OCI-LY3 (cell line): ENCODE measurements at regions not wholly inside any gene's neighbourhood (a gene's known extent, or its start where the extent isn't known, plus 50 kb on each side); places are given as distances from the start of the nearest gene placed in this dataset.

Experiments
- H2AFZ ChIP-seq: fragments of 200-600, 300-600 bp; shearing (Covaris generic); 2 replicates; pipeline ENCODE4 v1.6.0; 2014; ENCODE audit warnings: antibody characterized with exemption, low read depth, low read length
- H3K27ac ChIP-seq: fragments of 200-600, 300-600 bp; sonication (generic); 2 replicates; pipeline ENCODE4 v1.5.1; 2014; ENCODE audit warnings: mild to moderate bottlenecking, low read length, moderate library complexity, mixed read lengths
- H3K27me3 ChIP-seq: fragments of 200-600, 300-600 bp; sonication (generic); 2 replicates; pipeline ENCODE4 v1.6.1; 2014; ENCODE audit warnings: low read depth, low read length, mixed read lengths
- H3K36me3 ChIP-seq: fragments of 200-600, 300-600 bp; sonication (generic); replicated peaks from 2 replicates; pipeline ENCODE3; 2014; ENCODE audit warnings: low read depth, low read length, mixed read lengths
- H3K4me1 ChIP-seq: fragments of 300-600, 200-600 bp; sonication (generic); 2 replicates; pipeline ENCODE4 v1.6.1; 2014; ENCODE audit warnings: low read length, mixed read lengths
- H3K4me2 ChIP-seq: fragments of 200-600, 300-600 bp; sonication (generic); 2 replicates; pipeline ENCODE4 v1.6.1; 2014; ENCODE audit warnings: low read length, mixed read lengths
- H3K4me3 ChIP-seq: fragments of 300-600, 200-600 bp; sonication (generic); 2 replicates; pipeline ENCODE4 v1.5.1; 2014; ENCODE audit warnings: antibody characterized with exemption, mild to moderate bottlenecking, low read length, moderate library complexity
- H3K79me2 ChIP-seq: fragments of 300-600, 200-600 bp; shearing (Covaris generic); 2 replicates; pipeline ENCODE4 v1.6.1; 2014; ENCODE audit warnings: mild to moderate bottlenecking, low read length, mixed read lengths
- H3K9ac ChIP-seq: fragments of 300-600, 200-600 bp; shearing (Covaris generic); 2 replicates; pipeline ENCODE4 v1.6.0; 2014; ENCODE audit warnings: mild to moderate bottlenecking, low read length, moderate library complexity
- H3K9me3 ChIP-seq: fragments of 200-600, 300-600 bp; shearing (Covaris generic); 2 replicates; pipeline ENCODE4 v1.6.1; 2014; ENCODE audit warnings: low read length, mixed read lengths; ENCODE audit not compliant: insufficient read depth
- H4K20me1 ChIP-seq: fragments of 200-600, 300-600 bp; sonication (generic); 2 replicates; pipeline ENCODE4 v1.6.1; 2016; ENCODE audit warnings: low read length, mixed read lengths; ENCODE audit not compliant: insufficient read depth
- EZH2phosphoT487 ChIP-seq: fragments of 200-600 bp; shearing (Covaris generic); IDR thresholded peaks from 2 replicates; pipeline ENCODE4 v1.6.1; 2018; ENCODE audit warnings: antibody characterized with exemption, mixed run types, low read depth
- TF ChIP-seq, protein P1 (sequence below): fragments of 200-600, 300-600 bp; sonication (generic); IDR thresholded peaks from 2 replicates; pipeline ENCODE4 v1.5.1; 2014; ENCODE audit warnings: antibody characterized with exemption, low read length, low read depth

GRCh38 chr10:47207894-47208469 is 92.0 kb upstream of the GDF10 start:
- H3K27ac ChIP-seq, result no peak overlapping the region
- H3K4me3 ChIP-seq, result no peak overlapping the region
- H2AFZ ChIP-seq, result no peak overlapping the region
- no peak overlapping the region for H3K9ac ChIP-seq
- no peak overlapping the region for H3K4me2 ChIP-seq
- H3K9me3 ChIP-seq, result no peaks in the 10 kb centered on the region
- H3K36me3 ChIP-seq, result no peaks in the 10 kb centered on the region
- H3K79me2 ChIP-seq, result no peaks in the 10 kb centered on the region
- peaks cover 6% of the 10 kb centered on the region for H3K4me1 ChIP-seq
- H4K20me1 ChIP-seq, result no peaks in the 10 kb centered on the region
- TF ChIP-seq, protein P1, sequence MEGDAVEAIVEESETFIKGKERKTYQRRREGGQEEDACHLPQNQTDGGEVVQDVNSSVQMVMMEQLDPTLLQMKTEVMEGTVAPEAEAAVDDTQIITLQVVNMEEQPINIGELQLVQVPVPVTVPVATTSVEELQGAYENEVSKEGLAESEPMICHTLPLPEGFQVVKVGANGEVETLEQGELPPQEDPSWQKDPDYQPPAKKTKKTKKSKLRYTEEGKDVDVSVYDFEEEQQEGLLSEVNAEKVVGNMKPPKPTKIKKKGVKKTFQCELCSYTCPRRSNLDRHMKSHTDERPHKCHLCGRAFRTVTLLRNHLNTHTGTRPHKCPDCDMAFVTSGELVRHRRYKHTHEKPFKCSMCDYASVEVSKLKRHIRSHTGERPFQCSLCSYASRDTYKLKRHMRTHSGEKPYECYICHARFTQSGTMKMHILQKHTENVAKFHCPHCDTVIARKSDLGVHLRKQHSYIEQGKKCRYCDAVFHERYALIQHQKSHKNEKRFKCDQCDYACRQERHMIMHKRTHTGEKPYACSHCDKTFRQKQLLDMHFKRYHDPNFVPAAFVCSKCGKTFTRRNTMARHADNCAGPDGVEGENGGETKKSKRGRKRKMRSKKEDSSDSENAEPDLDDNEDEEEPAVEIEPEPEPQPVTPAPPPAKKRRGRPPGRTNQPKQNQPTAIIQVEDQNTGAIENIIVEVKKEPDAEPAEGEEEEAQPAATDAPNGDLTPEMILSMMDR, result no peak
- TF ChIP-seq EZH2phosphoT487, result no peak
- no peaks in the 10 kb centered on the region for H3K27me3 ChIP-seq

- H4K20me1 ChIP-seq, result no peaks in the 10 kb centered on the region
- no peaks in the 10 kb centered on the region for H3K27me3 ChIP-seq
- H3K4me1 ChIP-seq, result peaks cover 6% of the 10 kb centered on the region
- no peaks in the 10 kb centered on the region for H3K79me2 ChIP-seq
- H3K4me2 ChIP-seq, result no peak overlapping the region
- no peak overlapping the region for H3K27ac ChIP-seq
- TF ChIP-seq EZH2phosphoT487, result no peak
- TF ChIP-seq, protein P1, result no peak
- no peaks in the 10 kb centered on the region for H3K36me3 ChIP-seq
- H3K9me3 ChIP-seq, result no peaks in the 10 kb centered on the region
- H2AFZ ChIP-seq, result no peak overlapping the region
- H3K9ac ChIP-seq, result no peak overlapping the region
- no peak overlapping the region for H3K4me3 ChIP-seq
Measured at GRCh38 chr10:47209466-47209865, 90.5 kb upstream of the GDF10 start.

DNA sequence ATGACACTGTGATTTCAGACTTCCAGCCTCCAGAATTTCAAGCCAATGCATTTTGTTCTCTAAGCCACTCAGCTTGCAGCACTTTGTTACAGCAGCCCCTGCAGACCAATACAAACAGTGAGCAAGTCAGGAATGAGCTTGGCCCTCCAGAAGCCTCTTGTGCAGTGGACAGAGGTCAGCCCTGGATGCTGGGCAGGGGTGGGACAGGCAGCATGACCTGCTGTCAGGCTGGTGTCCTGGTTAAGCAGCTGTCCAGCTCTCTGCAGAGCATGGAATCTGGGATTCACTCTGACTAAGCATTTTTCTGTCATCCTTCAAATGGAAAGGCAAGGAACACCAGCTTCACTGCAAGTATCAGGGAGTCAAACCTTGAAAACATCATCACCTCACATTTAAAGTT is 85.5 kb upstream of the GDF10 start:
- H3K79me2 ChIP-seq, result no peaks in the 10 kb centered on the region
- H3K9ac ChIP-seq, result no peak overlapping the region
- H4K20me1 ChIP-seq, result no peaks in the 10 kb centered on the region
- no peak overlapping the region for H3K27ac ChIP-seq
- H3K4me2 ChIP-seq, result no peak overlapping the region
- no peak overlapping the region for H2AFZ ChIP-seq
- TF ChIP-seq EZH2phosphoT487, result no peak
- TF ChIP-seq, protein P1, result no peak
- H3K4me1 ChIP-seq, result peaks cover 6% of the 10 kb centered on the region
- no peak overlapping the region for H3K4me3 ChIP-seq
- no peaks in the 10 kb centered on the region for H3K27me3 ChIP-seq
- no peaks in the 10 kb centered on the region for H3K9me3 ChIP-seq
- no peaks in the 10 kb centered on the region for H3K36me3 ChIP-seq

- Histone ChIP-seq H3K4me3 (no peak overlapping the region), H3K79me2 (no peaks in the 10 kb centered on the region), H4K20me1 (no peaks in the 10 kb centered on the region), H3K4me2 (no peak overlapping the region), H3K27ac (no peak overlapping the region), H3K9me3 (no peaks in the 10 kb centered on the region), H3K36me3 (no peaks in the 10 kb centered on the region), H3K9ac (no peak overlapping the region), H2AFZ (no peak overlapping the region), H3K4me1 (no peaks in the 10 kb centered on the region), H3K27me3 (no peaks in the 10 kb centered on the region)
- TF ChIP-seq, protein P1, result no peak
- no peak for TF ChIP-seq EZH2phosphoT487
Measured at GRCh38 chr10:47217113-47217512, 82.9 kb upstream of the GDF10 start.
